GM06990 (cell line): ENCODE measurements at regions not wholly inside any gene's neighbourhood (a gene's known extent, or its start where the extent isn't known, plus 50 kb on each side); places are given as distances from the start of the nearest gene placed in this dataset.

Source experiments
- DNase-seq: peaks from one replicate; pipeline ENCODE4 v3.0.0-alpha.2; 2011; ENCODE audit not compliant: insufficient read length; ENCODE audit errors: extremely low read depth
- H3K27me3 ChIP-seq: replicated peaks from 2 replicates; pipeline ENCODE4 v1.6.0; 2011; ENCODE audit warnings: low read length; ENCODE audit not compliant: control insufficient read depth, insufficient read depth
- H3K36me3 ChIP-seq: 2 replicates; pipeline ENCODE4 v1.5.1; 2011; ENCODE audit warnings: low read length; ENCODE audit not compliant: control insufficient read depth, insufficient read depth
- H3K4me3 ChIP-seq: replicated peaks from 2 replicates; pipeline ENCODE4 v1.5.1; 2011; ENCODE audit warnings: low read depth, mild to moderate bottlenecking, control low read depth, low read length
- TF ChIP-seq, protein P1 (sequence below): IDR thresholded peaks from 2 replicates; pipeline ENCODE4 v1.5.1; 2011; ENCODE audit warnings: low read length, control low read depth, mild to moderate bottlenecking, inconsistent platforms; ENCODE audit not compliant: insufficient read depth, poor library complexity, severe bottlenecking

DNA sequence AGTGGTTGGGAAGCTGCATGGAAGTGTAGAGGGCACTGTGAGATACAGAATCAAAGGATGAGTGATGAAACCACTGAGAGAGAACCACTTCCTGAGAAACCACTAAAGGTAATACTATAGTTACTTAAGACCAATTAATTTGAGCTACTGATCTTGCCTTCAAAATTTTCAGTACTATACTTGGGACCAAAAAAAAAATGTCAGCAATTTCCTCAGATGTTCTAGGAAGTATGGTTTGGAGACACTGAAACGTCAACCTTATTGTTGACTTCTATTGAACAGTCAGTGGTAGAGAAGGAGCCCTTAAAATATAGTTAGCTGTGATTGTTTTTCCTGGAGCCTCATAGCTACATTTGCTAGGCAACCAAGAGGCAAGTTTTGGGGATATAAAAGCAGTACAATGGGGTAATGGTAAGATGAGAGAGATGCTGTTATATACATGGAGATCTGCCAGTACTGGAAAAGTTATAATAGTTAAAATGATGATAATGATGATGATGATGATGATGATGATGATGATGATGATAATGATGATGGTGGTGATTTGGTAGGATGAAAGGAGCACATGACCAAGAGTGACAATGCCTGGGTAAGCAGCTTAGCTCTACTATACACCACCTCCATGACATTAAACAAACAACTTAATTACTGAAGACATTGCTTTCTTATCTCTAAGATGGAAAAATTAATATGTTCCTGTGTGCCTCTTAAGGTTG lies 300.9 kb upstream of the G2E3 start:
- no peak for DNase-seq
- TF ChIP-seq, protein P1, sequence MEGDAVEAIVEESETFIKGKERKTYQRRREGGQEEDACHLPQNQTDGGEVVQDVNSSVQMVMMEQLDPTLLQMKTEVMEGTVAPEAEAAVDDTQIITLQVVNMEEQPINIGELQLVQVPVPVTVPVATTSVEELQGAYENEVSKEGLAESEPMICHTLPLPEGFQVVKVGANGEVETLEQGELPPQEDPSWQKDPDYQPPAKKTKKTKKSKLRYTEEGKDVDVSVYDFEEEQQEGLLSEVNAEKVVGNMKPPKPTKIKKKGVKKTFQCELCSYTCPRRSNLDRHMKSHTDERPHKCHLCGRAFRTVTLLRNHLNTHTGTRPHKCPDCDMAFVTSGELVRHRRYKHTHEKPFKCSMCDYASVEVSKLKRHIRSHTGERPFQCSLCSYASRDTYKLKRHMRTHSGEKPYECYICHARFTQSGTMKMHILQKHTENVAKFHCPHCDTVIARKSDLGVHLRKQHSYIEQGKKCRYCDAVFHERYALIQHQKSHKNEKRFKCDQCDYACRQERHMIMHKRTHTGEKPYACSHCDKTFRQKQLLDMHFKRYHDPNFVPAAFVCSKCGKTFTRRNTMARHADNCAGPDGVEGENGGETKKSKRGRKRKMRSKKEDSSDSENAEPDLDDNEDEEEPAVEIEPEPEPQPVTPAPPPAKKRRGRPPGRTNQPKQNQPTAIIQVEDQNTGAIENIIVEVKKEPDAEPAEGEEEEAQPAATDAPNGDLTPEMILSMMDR = no peak
- Histone ChIP-seq H3K4me3 (no peak overlapping the region), H3K27me3 (no peaks in the 10 kb centered on the region), H3K36me3 (no peaks in the 10 kb centered on the region)

DNA sequence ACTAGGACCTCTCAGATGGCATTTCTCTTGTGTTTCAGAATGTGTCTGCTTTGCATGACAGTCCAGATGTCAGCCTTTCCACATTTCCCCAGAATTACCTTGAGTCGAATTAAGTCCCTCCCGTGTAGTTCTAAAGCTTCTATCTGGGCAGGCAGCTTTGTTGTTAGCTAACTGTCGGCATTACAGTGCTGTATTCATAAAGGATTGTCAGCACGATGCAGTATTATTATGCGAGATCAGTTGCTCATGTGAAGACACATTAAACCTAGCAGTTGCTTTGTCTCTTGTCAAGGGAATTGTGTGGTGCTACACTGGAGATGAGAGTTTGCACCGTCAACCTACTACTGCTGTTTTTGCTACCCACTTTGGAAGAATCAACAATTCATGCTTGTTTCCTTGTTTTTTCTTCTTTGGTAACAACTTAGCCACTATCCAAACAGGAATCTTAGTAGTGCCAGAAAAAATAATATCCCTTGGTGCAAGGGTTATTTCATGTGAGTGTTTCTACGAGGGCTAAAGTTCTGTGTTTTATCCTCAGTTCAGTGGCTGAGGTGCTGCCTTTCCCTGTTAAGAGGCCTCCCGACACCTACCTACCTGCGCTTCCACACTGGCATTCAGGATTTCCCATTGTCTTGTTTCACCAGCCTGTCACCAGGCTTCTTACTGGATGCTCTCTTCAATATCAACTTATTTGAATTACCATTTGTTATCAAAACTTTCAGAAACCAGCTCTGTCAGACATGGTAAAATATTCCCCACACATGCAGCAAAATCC lies 297.9 kb upstream of the G2E3 start:
- Histone ChIP-seq H3K27me3 (no peaks in the 10 kb centered on the region), H3K4me3 (no peak overlapping the region), H3K36me3 (no peaks in the 10 kb centered on the region)
- TF ChIP-seq, protein P1 = no peak
- DNase-seq = no peak

DNA sequence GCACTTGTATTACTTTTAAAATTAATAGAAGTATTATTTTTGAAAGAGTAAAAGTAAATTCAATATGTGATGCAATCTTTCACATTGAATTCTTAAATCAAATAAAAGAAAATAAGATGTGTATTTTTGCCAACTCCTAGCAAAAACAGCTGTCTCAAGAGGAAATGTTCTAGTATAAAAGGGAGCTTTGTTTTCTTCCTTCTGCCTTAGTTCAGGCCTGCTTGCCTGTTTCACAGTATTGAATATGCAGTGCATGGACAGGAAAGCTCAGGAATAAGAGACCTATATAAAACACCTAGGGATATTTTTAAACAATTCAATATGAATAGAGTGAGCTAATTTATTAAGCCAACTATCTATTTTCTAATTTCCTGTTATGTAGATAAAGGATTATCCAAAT lies 294.8 kb upstream of the G2E3 start:
- TF ChIP-seq, protein P1 = no peak
- Histone ChIP-seq H3K27me3 (no peaks in the 10 kb centered on the region), H3K4me3 (no peak overlapping the region), H3K36me3 (no peaks in the 10 kb centered on the region)
- no peak for DNase-seq

- no peaks in the 10 kb centered on the region for H3K36me3 ChIP-seq
- H3K4me3 ChIP-seq = no peak overlapping the region
- TF ChIP-seq, protein P1 = no peak
- DNase-seq = no peak
- no peaks in the 10 kb centered on the region for H3K27me3 ChIP-seq
Measured at GRCh38 chr14:30266290-30266689, 292.7 kb upstream of the G2E3 start.

DNA sequence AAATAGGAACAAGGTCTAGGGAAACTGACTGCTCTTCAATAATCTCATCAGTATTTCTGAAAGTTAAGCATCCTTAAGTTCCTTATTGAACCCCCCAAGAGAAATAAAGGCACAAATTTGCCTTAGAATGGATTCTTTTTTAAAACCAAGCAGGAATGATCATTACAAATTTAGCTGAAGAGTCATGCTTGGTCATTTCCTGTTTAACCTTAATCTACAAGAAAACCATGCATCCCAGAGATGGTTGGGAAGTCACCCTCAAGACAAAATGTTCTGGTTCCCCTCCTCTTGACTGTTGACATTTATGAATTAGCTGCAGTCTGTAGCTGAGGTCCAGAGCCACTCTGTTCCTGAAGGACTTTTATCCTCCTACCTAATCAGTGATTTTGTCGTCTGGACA lies 291.8 kb upstream of the G2E3 start:
- no peak for DNase-seq
- Histone ChIP-seq H3K27me3 (no peaks in the 10 kb centered on the region), H3K4me3 (no peak overlapping the region), H3K36me3 (no peaks in the 10 kb centered on the region)
- TF ChIP-seq, protein P1 = no peak
